IMR-90 (cell line): ENCODE measurements at regions not wholly inside any gene's neighbourhood (a gene's known extent, or its start where the extent isn't known, plus 50 kb on each side); places are given as distances from the start of the nearest gene placed in this dataset.

Experiments
- ATAC-seq: fragments of 200-7000 bp; cut with Tn5 transposase; 2 replicates; pipeline ENCODE4 v1.9.1; 2020; ENCODE audit warnings: low read depth, mild to moderate bottlenecking, moderate library complexity
- BruUV-seq: library from RNA; stranded (reverse); fragments of 400-500 nt; replicated peaks from 2 replicates; lab custom pipeline; 2021; lab: Mats Ljungman, UMichigan
- CTCF ChIA-PET: fragments of 300-600 bp; formaldehyde crosslinking; extraction: SDS; loops from one replicate; lab custom pipeline; 2021; ENCODE audit warnings: antibody characterized with exemption; lab: Yijun Ruan, JAX
- POLR2A ChIA-PET: fragments of 300-600 bp; sonication (Branson Sonifier 250); formaldehyde crosslinking; loops from one replicate; lab custom pipeline; 2022; ENCODE audit warnings: antibody characterized with exemption; ENCODE audit not compliant: unreplicated experiment; lab: Charles Lee
- DNase-seq: peaks from one replicate; pipeline ENCODE4 v3.0.0; 2013
- H2AFZ ChIP-seq: replicated peaks from 2 replicates; pipeline ENCODE3; 2013; ENCODE audit warnings: low read length, mild to moderate bottlenecking; ENCODE audit not compliant: poor library complexity
- H2AK5ac ChIP-seq: 2 replicates; pipeline ENCODE4 v1.6.1; 2013; ENCODE audit warnings: low read depth, low read length, inconsistent platforms
- H2AK9ac ChIP-seq: replicated peaks from 2 replicates; pipeline ENCODE3; 2013; ENCODE audit warnings: mild to moderate bottlenecking, low read depth, low read length, moderate library complexity; ENCODE audit not compliant: poor library complexity
- H2BK120ac ChIP-seq: 2 replicates; pipeline ENCODE4 v1.6.1; 2013; ENCODE audit warnings: low read depth, low read length, inconsistent platforms
- H2BK15ac ChIP-seq: 3 replicates; pipeline ENCODE4 v1.6.1; 2013; ENCODE audit warnings: low read depth, low read length, inconsistent platforms
- H2BK20ac ChIP-seq: 2 replicates; pipeline ENCODE4 v1.6.1; 2013; ENCODE audit warnings: low read depth, mild to moderate bottlenecking, inconsistent platforms, low read length, moderate library complexity
- H2BK5ac ChIP-seq: 2 replicates; pipeline ENCODE4 v1.6.1; 2013; ENCODE audit warnings: mild to moderate bottlenecking, low read depth, low read length, inconsistent platforms; ENCODE audit not compliant: poor library complexity, severe bottlenecking
- H3K14ac ChIP-seq: replicated peaks from 2 replicates; pipeline ENCODE4 v1.6.1; 2013; ENCODE audit warnings: low read depth, low read length, inconsistent platforms
- H3K18ac ChIP-seq: 2 replicates; pipeline ENCODE4 v1.6.1; 2013; ENCODE audit warnings: low read depth, low read length, control low read depth
- H3K23ac ChIP-seq: 2 replicates; pipeline ENCODE4 v1.6.1; 2013; ENCODE audit warnings: low read depth, low read length, inconsistent platforms
- H3K27ac ChIP-seq: 2 replicates; pipeline ENCODE4 v1.5.1; 2013; ENCODE audit warnings: mild to moderate bottlenecking, control low read depth, low read length; ENCODE audit not compliant: insufficient read depth
- H3K27me3 ChIP-seq: 2 replicates; pipeline ENCODE4 v1.6.1; 2013; ENCODE audit warnings: low read length; ENCODE audit not compliant: control insufficient read depth, insufficient read depth
- H3K36me3 ChIP-seq: 2 replicates; pipeline ENCODE4 v1.6.1; 2013; ENCODE audit warnings: low read length, mixed read lengths; ENCODE audit not compliant: control insufficient read depth, insufficient read depth
- H3K4ac ChIP-seq: 2 replicates; pipeline ENCODE4 v1.6.1; 2013; ENCODE audit warnings: low read depth, low read length, inconsistent platforms
- H3K4me1 ChIP-seq: 2 replicates; pipeline ENCODE4 v1.6.1; 2013; ENCODE audit warnings: low read length, mixed read lengths; ENCODE audit not compliant: control insufficient read depth, insufficient read depth
- H3K4me2 ChIP-seq: 2 replicates; pipeline ENCODE4 v1.6.1; 2013; ENCODE audit warnings: low read depth, mild to moderate bottlenecking, control low read depth, low read length, moderate library complexity
- H3K4me3 ChIP-seq: 2 replicates; pipeline ENCODE4 v1.5.1; 2013; ENCODE audit warnings: low read depth, mild to moderate bottlenecking, control low read depth, low read length, moderate library complexity; ENCODE audit not compliant: insufficient read depth
- H3K56ac ChIP-seq: 2 replicates; pipeline ENCODE4 v1.6.1; 2013; ENCODE audit warnings: low read length, inconsistent platforms; ENCODE audit not compliant: insufficient read depth; ENCODE audit errors: extremely low read depth
- H3K79me1 ChIP-seq, 2 experiments: 2 replicates each; pipeline ENCODE4 v1.6.1; 2013; ENCODE audit warnings: low read length in 2 of 2, inconsistent platforms in 1 of 2, low read depth in 1 of 2
- H3K9ac ChIP-seq: 2 replicates; pipeline ENCODE4 v1.6.1; 2013; ENCODE audit warnings: low read depth, low read length, control low read depth
- H3K9me1 ChIP-seq: 2 replicates; pipeline ENCODE4 v1.6.1; 2013; ENCODE audit warnings: low read length, inconsistent platforms; ENCODE audit not compliant: insufficient read depth
- H3K9me3 ChIP-seq: 2 replicates; pipeline ENCODE4 v1.6.1; 2013; ENCODE audit warnings: low read length; ENCODE audit not compliant: control insufficient read depth, insufficient read depth
- H4K20me1 ChIP-seq: 2 replicates; pipeline ENCODE4 v1.6.1; 2013; ENCODE audit warnings: low read length, inconsistent platforms; ENCODE audit not compliant: insufficient read depth
- H4K5ac ChIP-seq: 2 replicates; pipeline ENCODE4 v1.6.1; 2013; ENCODE audit warnings: mild to moderate bottlenecking, low read depth, low read length, control low read depth
- H4K8ac ChIP-seq, 2 experiments: 2 replicates each; pipeline ENCODE4 v1.6.1; 2013; ENCODE audit warnings: low read depth in 2 of 2, low read length in 2 of 2, control low read depth in 1 of 2, inconsistent platforms in 1 of 2
- H4K91ac ChIP-seq: 2 replicates; pipeline ENCODE4 v1.6.1; 2013; ENCODE audit warnings: low read depth, low read length, inconsistent platforms; ENCODE audit not compliant: insufficient read depth
- FOS ChIP-seq: fragments of 150-350 bp; IDR thresholded peaks from 2 replicates; pipeline ENCODE4 v1.6.1; 2016; ENCODE audit warnings: low read depth, low read length
- WGBS, 2 experiments: methylation state at CpG; one replicate each; pipeline versions ENCODE4 v1.1.5 to v1.1.7; 2013; ENCODE audit warnings: missing lambda C conversion rate in 2 of 2; ENCODE audit not compliant: insufficient read length in 1 of 2; ENCODE audit errors: extremely low coverage in 2 of 2; 5-methylcytosine and 5-hydroxymethylcytosine counted together
- dilution Hi-C: fragments of 300-500 bp; cut with HindIII; formaldehyde crosslinking; loops from one replicate; pipeline ENCODE4 v1.14.3; 2018; ENCODE audit warnings: low sequenced_read_pairs; ENCODE audit not compliant: unreplicated experiment
- in situ Hi-C: fragments of 300-500 bp; cut with MboI; formaldehyde crosslinking; loops from 3 replicates; pipeline ENCODE4 v1.14.3; 2019; ENCODE audit warnings: low sequenced_read_pairs, inconsistent platforms, mixed read lengths
- intact Hi-C: fragments of 100-400 bp; cut with micrococcal nuclease; formaldehyde crosslinking; loops from 2 replicates; pipeline ENCODE4 v1.10.0; 2022
- TF ChIP-seq, protein P1 (sequence below): conservative IDR thresholded peaks from 2 replicates; pipeline ENCODE4 v1.5.1; 2012; ENCODE audit warnings: mild to moderate bottlenecking, low read depth, low read length, improper control_type of control experiment

GRCh38 chrX:125654501-125654900 lies 334.8 kb downstream of the TEX13C start:
- dilution Hi-C loops, result no loop called here
- BruUV-seq, result no TSS peak
- in situ Hi-C loops, result no loop called here
- TF ChIP-seq, protein P1, sequence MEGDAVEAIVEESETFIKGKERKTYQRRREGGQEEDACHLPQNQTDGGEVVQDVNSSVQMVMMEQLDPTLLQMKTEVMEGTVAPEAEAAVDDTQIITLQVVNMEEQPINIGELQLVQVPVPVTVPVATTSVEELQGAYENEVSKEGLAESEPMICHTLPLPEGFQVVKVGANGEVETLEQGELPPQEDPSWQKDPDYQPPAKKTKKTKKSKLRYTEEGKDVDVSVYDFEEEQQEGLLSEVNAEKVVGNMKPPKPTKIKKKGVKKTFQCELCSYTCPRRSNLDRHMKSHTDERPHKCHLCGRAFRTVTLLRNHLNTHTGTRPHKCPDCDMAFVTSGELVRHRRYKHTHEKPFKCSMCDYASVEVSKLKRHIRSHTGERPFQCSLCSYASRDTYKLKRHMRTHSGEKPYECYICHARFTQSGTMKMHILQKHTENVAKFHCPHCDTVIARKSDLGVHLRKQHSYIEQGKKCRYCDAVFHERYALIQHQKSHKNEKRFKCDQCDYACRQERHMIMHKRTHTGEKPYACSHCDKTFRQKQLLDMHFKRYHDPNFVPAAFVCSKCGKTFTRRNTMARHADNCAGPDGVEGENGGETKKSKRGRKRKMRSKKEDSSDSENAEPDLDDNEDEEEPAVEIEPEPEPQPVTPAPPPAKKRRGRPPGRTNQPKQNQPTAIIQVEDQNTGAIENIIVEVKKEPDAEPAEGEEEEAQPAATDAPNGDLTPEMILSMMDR, result no peak
- TF ChIP-seq FOS, result no peak
- H2BK15ac ChIP-seq, result no peak overlapping the region
- H3K18ac ChIP-seq, result no peak overlapping the region
- H4K91ac ChIP-seq, result no peak overlapping the region
- H3K9me3 ChIP-seq, result peaks cover 2% of the 10 kb centered on the region; the same call in 1 of the 2 replicates
- H3K56ac ChIP-seq, result no peak overlapping the region
- H3K9ac ChIP-seq, result no peak overlapping the region
- H2AFZ ChIP-seq, result no peak overlapping the region
- intact Hi-C loops, result no loop called here
- no peak overlapping the region for H3K4me2 ChIP-seq
- H4K8ac ChIP-seq, result no peak overlapping the region
- POLR2A ChIA-PET, result no interaction called here
- H2AK9ac ChIP-seq, result no peak overlapping the region
- no peaks in the 10 kb centered on the region for H3K79me1 ChIP-seq
- H2BK20ac ChIP-seq, result no peak overlapping the region
- H4K20me1 ChIP-seq, result no peaks in the 10 kb centered on the region
- no peaks in the 10 kb centered on the region for H3K9me1 ChIP-seq
- CTCF ChIA-PET, result interaction anchor here (0.6 kb wide), 1 partner anchor 1101 kb away, joined by 3 read pairs; no protein-coding TSS in a partner anchor
- H2BK5ac ChIP-seq, result no peak overlapping the region
- H3K27ac ChIP-seq, result no peak overlapping the region
- no peaks in the 10 kb centered on the region for H3K36me3 ChIP-seq
- H2BK120ac ChIP-seq, result no peak overlapping the region
- H3K4me1 ChIP-seq, result no peaks in the 10 kb centered on the region
- no peak overlapping the region for H3K4me3 ChIP-seq
- DNase-seq (no peak), ATAC-seq (no peak)
- H3K27me3 ChIP-seq, result no peaks in the 10 kb centered on the region
- no peak overlapping the region for H4K5ac ChIP-seq
- no CpG with 5 or more reads among the region's 2 CpGs for WGBS, 2 experiments
- no peak overlapping the region for H3K4ac ChIP-seq
- H2AK5ac ChIP-seq, result no peak overlapping the region
- no peak overlapping the region for H3K23ac ChIP-seq
- no peak overlapping the region for H3K14ac ChIP-seq
